GM21786 (cell line): ENCODE measurements at regions not wholly inside any gene's neighbourhood (a gene's known extent, or its start where the extent isn't known, plus 50 kb on each side); places are given as distances from the start of the nearest gene placed in this dataset.
"Not testable (repeated sequence)": the region's sequence is repeated elsewhere in the genome, so short reads cannot be mapped to it uniquely, and the experiment has no call there.

Source experiments
- ATAC-seq: cut with Tn5 transposase; IDR thresholded peaks from one replicate; pipeline ENCODE4 v1.9.1; 2021; ENCODE audit not compliant: unreplicated experiment

DNA sequence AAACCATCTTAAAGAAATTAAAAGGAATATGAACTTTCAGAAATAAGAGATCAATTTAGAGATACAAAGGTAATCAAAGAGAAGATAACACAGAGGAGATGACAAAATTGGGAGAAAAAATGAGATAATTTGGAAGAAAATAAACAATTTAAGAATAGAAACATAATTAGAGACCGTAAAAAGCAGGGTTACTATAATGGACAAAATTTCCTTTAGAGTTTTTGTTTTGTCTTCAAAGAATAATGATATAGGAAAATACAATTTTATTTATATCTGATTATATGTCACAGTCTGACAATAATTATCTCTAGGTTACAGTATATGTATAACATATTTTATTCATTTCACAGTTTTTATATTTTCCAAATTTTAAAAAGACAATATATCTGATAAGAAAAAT is 716.4 kb upstream of the ZNF804A start:
- no peak for ATAC-seq

DNA sequence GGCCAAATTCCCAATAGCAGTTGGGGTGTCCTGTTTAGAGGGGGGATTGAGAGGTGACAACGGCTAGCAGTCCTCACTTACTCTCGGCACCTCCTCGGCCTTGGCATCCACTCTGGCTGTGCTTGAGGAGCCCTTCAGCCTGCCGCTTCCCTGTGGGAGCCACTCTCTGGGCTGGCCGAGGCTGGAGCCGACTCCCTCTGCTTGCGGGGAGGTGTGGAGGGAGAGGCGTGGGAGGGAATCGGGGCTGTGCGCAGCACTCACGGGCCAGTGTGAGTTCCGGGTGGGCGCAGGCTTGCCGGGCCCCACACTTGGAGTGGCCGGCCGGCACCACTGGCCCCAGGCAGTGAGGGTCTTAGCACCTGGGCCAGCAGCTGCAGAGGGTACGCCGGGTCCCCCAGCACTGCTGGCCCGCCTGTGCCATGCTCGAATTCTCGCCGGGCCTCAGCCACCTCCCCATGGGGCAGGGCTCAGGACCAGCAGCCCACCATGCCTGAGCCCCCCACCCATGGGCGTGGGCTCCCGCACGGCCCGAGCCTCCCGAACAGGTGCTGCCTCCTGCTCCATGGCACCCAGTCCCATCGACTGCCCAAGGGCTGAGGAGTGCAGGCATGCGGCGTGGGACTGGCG is 705.9 kb upstream of the ZNF804A start:
- ATAC-seq: no peak

DNA sequence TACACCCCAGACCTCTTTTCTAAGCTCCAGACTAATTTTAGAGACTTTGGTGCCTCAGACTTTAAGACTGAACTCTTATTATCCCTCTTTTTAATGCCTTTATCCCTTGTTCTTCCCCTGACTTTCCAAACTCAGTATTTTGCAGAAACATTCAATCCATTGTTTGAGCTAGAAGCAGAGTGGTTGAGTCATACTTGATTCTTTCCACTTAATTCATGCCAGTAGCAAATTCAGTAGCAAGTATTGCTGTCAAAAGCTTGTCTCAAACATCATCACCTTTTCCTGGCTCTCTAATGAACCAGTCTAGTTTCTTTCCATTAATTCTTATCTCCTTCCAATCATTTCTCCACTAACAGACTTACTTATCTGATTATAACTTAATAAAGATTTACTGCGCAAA is 699.7 kb upstream of the ZNF804A start:
- no peak for ATAC-seq

DNA sequence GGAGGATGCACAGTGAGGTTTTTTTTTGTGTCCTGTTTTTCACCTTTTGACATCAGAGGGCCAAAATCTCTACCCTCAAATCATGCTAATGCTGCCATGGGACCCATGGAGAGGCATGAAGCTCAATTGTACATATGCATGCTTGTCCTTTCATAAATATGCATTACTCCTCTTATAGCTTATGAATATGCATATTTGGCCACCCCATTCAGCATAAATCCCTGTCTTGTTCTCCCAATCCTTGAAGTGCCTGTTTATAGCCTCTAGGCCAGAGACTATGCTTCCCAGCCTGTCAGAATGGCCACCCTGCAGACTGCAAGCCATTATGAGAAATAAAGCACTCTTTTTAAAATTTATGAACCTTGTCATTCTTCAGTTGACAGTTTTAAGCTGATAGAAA is 696.4 kb upstream of the ZNF804A start:
- ATAC-seq: no peak

DNA sequence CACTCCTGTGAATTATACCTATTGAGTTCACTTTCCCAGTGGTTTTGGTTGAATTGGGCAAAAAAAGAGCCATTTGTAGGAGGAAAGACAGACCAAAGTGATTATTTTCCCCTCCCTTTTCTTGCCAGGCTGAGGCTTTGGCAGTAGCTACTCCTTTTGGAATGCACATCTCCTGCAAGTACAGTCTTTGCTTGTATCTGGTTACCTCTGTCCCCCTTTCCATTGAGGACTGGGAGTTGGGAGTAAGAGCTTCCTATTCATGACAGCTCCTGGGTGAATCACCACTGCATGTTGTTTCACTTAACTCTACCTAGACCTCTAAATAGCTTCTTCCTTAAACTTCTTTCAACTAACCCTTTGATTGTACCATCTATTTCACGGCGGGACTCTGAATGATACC is 695.3 kb upstream of the ZNF804A start:
- ATAC-seq: no peak

DNA sequence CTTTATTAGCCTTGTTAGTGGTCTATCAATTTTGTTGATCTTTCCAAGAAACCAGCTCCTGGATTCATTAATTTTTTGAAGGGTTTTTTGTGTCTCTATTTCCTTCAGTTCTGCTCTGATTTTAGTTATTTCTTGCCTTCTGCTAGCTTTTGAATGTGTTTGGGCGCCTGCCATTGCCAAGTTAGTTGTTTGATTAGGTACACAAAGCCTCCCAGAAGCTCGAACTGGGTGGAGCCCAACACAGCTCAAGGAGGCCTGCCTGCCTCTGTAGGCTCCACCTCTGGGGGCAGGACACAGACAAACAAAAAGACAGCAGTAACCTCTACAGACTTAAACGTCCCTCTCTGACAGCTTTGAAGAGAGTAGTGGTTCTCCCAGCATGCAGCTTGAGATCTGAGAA is 682.3 kb upstream of the ZNF804A start:
- not testable (repeated sequence) for ATAC-seq

DNA sequence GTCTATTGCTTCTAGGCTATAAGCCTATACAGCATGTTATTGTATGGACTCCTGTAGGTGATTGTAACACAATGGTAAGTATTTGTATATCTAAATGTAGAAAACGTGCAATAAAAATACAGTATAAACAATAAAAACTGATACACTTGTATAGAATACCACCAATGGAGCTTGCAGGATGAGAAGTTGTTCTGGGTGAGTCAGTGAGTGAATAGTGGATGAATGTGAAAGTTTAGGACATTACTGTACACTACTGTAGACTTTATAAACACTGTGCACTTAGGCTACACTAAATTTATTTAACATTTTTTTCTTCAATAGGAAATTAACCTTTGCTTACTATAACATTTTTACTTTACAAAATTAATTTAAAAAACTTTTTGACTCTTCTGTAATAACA is 679.2 kb upstream of the ZNF804A start:
- no peak for ATAC-seq

DNA sequence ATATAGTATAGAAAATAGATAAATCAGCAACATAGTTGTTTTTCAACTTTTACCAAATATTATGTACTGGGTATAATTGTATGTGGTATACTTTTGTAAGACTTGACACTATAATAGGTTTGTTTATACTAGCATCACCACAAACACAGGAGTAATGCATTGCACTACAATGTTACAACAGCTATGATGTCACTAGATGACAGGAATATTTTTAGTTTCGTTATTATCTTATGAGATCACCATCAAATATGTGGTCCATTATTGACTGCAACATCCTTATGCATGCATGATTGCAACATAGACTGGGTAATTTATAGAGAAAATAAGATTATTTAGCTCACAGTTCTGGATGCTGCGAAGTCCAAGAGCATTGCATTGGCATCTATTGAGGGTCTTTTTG is 678.4 kb upstream of the ZNF804A start:
- ATAC-seq: no peak

DNA sequence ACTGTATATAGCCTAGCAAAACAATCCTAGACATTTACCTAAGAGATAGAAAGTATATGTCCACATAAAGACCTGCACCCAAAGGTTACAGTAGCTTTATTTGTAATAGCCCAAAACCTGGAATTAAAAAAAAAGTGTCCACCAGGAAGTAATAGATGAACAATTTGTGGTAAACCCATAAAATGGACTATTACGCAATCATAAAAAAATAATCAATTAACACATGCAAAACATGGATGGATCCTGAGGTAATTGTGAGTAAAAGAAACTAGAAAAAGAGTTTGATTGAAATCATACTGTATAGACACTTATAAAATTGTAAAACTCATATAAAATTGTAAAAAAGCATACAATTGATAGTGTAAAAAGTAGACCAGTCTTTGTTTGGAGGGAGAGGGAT is 673.0 kb upstream of the ZNF804A start:
- no peak for ATAC-seq

DNA sequence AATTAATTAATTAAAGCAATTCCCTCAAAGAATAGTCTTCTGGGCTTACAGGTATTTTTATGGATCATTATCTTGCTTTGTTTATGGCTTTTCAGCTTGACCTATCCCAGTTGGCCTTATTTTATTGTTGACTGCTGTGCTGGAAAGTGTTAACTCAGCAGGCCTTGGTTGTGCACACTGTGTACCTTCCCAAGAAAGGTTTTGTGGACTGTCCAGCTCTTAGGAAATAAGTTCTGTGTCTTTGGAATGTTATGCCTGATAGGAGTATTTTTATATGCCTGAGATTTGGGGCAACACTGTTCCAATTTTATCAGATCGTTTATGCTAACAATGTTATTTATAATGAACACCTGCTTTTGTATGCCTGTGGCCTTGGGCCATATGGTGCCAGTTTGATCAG is 671.9 kb upstream of the ZNF804A start:
- no peak for ATAC-seq

DNA sequence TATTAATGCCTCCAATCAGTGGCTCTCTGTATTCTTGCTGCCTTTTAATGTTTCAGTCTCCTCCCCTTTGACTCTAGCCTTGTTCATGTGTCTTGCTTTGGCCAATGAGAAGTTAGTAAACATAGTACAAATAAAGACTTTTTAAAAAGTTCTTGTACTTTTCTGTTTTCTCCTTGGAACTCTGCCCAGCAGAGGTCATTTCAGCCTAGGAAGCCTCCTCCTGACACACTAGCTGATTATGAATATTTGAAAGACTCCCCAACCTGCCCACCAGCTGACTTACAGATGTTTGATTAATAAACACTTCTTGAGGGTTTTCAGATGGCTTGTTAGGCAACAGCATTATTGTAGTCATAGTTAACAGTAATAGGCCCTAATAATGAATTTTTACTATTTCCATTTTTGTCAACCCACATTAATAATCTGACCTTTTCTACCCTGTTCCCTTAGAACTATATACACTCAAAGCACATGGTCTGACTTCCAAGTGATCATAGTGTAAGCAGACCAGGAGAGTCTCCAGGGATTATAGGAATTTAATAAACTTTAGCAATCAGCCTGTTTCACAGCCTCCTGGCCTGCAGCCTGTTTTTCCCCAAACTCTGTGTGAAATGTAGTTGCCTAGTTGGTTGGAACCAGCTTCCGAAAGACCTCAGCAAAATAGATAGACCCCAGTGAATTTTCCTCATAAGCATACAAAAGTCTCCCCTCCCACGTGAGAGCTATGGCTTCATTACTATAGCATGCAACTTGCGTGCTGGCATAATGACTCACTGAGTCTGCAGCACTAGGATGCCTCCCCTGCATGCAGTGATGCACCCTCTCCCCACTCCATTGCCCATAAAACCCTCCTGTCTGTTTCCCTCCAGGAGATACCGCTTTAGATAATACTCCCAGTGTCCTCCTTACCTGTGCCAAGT is 670.7 kb upstream of the ZNF804A start:
- no peak for ATAC-seq

DNA sequence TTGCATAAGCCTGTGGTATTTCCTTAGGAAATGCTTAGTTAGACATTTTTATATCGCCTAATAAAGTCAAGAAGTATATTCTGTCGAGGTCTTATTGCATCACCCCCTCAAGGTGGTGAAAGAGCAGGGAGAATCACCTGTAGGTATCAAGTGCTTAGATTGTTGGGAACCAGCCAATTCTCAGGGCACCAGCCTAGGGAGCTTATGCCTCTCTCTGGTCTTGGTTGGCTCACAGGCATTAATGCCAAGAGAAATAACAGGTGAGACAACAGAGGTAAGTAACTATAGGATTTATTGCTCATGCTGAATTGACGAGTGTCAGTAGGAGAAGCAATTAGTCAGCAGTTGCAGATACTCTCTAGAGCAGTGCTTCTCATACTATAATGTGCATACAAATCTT is 663.3 kb upstream of the ZNF804A start:
- no peak for ATAC-seq

DNA sequence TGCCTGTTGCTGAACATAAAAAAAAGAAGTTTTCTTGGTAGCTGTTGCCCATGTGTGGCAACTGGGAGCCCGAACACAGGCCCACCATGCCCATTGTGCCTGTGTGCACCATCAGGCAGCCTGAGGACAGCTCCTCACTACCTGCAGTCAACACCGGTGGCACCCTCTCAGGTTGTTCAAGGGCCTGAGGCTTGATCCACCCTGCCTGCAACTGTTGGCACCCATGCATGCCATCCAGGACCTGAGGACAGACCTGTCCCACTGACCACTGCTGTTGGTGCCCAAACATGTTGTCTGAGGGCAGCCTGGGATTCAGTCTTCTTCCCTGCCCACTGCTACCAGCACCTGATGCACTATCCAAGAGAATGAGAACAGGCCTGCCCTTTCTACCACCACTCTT is 661.1 kb upstream of the ZNF804A start:
- no peak for ATAC-seq

DNA sequence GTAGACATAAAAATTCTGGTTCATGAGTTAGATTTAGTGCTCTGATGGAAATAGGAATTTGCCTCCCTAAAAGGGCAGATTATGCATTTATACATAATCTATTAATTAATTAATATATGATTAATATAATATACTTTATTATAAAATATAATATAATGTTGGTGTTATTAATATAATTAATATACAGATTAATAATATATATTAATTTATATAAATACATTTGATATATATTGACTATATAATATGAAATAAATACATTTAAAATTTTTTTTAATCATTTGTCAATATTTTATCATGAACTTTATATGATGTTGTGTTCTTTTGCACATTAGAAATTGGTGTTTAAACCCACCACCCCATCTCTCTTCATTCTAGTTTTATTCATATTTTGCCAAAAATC is 652.1 kb upstream of the ZNF804A start:
- ATAC-seq: no peak

DNA sequence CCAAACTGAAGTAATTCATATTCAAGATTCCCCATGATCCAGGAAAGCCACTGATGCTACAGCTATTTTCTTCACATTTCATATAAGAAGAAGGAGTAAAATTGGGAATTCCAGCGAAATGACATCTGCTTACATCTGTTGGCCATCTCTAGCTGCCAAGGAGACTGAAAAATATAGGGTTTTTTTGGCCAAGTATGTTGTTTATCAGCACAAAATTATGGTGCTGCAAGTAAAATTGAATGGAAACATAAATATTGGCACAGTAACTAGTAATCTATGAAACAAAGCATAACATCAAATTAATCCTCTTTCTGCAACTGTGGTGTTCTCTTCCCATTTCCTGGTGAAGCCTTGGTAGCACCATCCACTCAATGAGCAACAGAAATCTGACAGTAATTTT is 649.5 kb upstream of the ZNF804A start:
- ATAC-seq: no peak

DNA sequence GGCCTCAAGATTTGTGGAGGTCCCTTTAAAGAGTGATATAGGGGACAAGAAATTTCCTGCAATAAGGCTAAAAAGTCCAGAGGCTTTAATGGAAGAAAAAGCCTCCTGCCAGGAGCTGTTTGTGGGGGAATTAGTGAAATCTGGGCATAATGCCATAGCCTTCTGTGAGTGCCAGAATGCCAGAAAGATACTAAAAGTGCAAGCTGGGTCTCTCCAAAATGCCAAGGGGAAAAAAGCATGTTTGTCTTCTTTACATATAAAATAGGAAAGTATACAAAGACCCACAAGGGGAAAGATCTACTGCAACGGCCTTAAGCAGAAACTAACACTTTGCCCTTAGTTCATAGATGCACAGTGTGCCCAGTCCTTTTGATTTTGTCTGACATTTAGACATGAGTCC is 647.7 kb upstream of the ZNF804A start:
- ATAC-seq: no peak

DNA sequence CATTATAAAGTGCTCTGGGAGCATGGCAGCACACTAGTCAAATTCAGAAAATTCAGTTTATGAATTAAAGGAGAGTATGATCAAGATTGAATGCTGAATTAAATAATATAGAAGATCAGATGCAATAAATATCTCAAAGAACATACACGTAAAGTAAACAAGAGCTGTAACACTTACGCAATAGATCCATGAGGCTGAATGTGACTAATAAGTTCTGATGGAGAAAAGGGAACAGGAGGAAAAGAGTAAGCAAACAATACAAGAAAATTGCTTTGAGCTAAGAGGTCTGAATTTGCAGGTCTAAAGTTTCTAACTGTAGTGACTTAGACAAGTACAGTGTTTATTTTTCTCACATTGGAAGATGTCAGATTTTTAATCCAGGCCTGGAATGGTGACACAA is 646.7 kb upstream of the ZNF804A start:
- no peak for ATAC-seq

DNA sequence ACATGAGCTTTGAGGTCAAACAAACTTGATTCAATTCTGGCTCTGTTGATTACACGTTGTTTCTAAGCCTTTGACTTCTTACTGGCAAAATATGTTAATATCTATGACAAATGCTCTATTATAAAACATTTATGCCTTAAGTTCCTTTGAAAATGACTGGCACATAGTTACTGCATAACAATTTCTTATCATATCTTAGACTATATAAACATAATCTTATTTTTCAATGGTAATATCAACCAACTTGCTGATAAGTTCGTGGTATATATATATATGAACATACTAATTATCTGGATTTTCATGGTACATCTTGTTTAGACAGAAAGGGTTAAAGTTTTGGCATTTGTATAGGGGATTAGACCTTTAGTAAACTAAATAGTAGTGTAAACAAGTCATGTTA is 645.6 kb upstream of the ZNF804A start:
- ATAC-seq: no peak

DNA sequence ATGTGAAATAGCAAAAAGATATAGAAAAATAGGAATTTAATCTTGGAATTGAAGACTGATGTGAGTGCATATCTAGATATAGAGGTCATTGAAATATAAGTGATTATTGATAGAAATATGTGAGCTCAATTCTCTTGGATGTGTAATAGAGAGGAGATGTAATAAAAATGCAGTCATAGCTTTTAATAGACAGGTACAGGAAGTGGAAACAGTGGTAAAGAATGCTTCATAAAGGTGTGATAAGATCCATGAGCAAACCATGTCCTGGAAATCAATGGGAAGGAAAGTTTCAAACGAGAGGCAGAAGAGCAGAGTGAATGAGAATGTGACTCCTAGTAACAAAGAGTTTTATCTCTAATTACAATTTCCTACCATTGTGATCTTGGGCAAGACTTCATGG is 634.7 kb upstream of the ZNF804A start:
- no peak for ATAC-seq

DNA sequence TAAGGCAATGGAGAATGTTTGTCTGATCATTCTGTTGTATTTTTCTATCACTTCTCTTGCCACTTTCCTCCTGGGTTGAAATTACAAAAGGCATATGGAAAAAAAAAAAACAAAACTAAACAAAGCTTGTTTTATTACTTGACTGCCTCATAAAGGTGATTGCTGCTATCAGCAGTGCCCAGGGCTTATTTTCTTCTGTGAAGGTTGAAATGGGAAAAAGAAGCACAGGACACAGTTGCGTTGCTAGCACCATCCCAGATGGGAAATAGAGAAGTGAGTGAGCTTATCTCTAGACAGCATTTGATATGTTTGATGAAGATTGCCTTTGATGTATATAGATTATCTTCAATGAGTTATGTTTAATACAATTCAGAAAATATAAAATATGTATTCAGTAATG is 633.8 kb upstream of the ZNF804A start:
- no peak for ATAC-seq

DNA sequence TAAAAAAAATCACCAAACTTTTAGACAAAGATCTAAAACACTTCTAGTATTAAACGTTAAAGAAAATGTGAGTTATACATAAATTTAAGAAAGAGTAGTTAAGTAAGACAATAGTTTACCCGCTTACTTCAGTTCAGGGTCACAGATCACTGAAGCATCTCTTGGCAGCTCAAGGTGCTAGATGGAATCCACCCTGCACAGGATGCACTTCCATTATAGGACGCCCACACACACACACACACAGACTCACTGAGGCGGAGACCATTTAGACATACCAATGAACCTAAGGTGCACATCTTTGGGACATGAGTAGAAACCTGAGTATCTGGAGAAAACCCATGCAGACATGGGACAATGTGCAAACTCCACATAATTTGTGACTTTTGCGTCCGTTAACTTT is 630.6 kb upstream of the ZNF804A start:
- ATAC-seq: no peak

DNA sequence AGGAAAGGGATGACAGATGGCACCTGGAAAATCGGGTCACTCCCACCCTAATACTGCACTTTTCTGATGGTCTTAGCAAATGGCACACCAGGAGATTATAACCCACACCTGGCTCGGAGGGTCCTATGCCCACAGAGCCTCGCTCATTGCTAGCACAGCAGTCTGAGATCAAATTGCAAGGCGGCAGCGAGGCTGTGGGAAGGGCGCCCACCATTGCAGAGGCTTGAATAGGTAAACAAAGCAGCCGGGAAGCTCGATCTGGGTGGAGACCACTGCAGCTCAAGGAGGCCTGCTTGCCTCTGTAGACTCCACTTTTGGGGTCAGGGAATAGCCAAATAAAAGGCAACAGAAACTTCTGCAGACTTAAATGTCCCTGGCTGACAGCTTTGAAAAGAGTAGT is 622.7 kb upstream of the ZNF804A start:
- not testable (repeated sequence) for ATAC-seq

DNA sequence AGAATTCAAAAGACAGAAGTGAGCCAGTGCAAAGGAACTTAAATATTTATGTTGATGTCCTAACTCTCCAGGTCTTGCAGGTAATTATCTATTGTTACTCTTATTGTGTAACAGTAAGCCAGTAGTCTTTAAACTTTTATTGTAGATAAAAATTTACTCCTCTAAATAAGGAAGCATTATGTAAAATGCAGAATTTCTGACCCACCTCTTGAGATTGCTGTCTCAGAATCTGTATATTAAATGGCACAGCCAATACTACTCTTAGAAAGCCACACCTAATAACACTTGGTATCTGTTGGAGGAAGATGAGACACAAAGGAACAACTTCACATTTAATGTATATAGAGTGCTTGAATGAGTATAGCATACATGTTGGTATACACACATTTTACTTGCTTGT is 613.5 kb upstream of the ZNF804A start:
- ATAC-seq: no peak
